GM12891 (cell line): ENCODE measurements at regions not wholly inside any gene's neighbourhood (a gene's known extent, or its start where the extent isn't known, plus 50 kb on each side); places are given as distances from the start of the nearest gene placed in this dataset.

ENCODE experiments used
- PAX5 ChIP-seq: IDR thresholded peaks from 2 replicates; pipeline ENCODE4 v1.6.1; 2011; ENCODE audit warnings: low read length, moderate library complexity, mild to moderate bottlenecking; ENCODE audit not compliant: insufficient read depth, severe bottlenecking
- POLR2A ChIP-seq: IDR thresholded peaks from 2 replicates; pipeline ENCODE4 v1.6.1; 2011; ENCODE audit warnings: low read depth, low read length, control low read depth
- POLR2AphosphoS5 ChIP-seq: IDR thresholded peaks from 2 replicates; pipeline ENCODE4 v1.6.1; 2011; ENCODE audit warnings: low read depth, low read length, control low read depth
- POU2F2 ChIP-seq: IDR thresholded peaks from 2 replicates; pipeline ENCODE4 v1.6.1; 2011; ENCODE audit warnings: low read depth, mild to moderate bottlenecking, control low read depth, low read length, moderate library complexity
- SPI1 ChIP-seq: IDR thresholded peaks from 2 replicates; pipeline ENCODE4 v1.6.1; 2011; ENCODE audit warnings: low read depth, low read length, control low read depth
- TAF1 ChIP-seq: IDR thresholded peaks from 2 replicates; pipeline ENCODE4 v1.6.1; 2011; ENCODE audit warnings: low read depth, low read length, control low read depth

- TF ChIP-seq POLR2A (no peak), TAF1 (no peak), SPI1 (no peak), POLR2AphosphoS5 (no peak), PAX5 (no peak), POU2F2 (no peak)
Measured at GRCh38 chr14:29380826-29381225, 546.8 kb downstream of the PRKD1 start.
